HCT116 (cell line): ENCODE measurements at regions not wholly inside any gene's neighbourhood (a gene's known extent, or its start where the extent isn't known, plus 50 kb on each side); places are given as distances from the start of the nearest gene placed in this dataset.
A peak's percentile ranks its signal among the peaks of the same experiment; 100 is the strongest.

Experiments used
- ATAC-seq: fragments of 200-7000 bp; cut with Tn5 transposase; 2 replicates; pipeline ENCODE4 v1.9.1; 2020; ENCODE audit warnings: mild to moderate bottlenecking, moderate library complexity
- BruUV-seq: library from RNA; stranded (reverse); fragments of 400-500 nt; replicated peaks from 2 replicates; lab custom pipeline; 2021; lab: Mats Ljungman, UMichigan
- CTCF ChIA-PET: fragments of 300-600 bp; sonication (Branson Sonifier 250); formaldehyde crosslinking; loops from one replicate; lab custom pipeline; 2021; ENCODE audit warnings: antibody characterized with exemption; lab: Charles Lee
- POLR2A ChIA-PET: fragments of 300-600, 350-600 bp; sonication (Branson Sonifier 250); formaldehyde crosslinking; loops from one replicate; lab custom pipeline; 2021; ENCODE audit warnings: antibody characterized with exemption; lab: Charles Lee
- RAD21 ChIA-PET, 2 experiments: fragments of 300-600 bp; sonication (Branson Sonifier 250); formaldehyde crosslinking; loops; one replicate each; lab custom pipeline; 2023; ENCODE audit warnings: low total read pairs in 2 of 2; ENCODE audit not compliant: uncharacterized antibody in 2 of 2, unreplicated experiment in 2 of 2, low non-redundant PET in 1 of 2; lab: Charles Lee
- DNase-seq: peaks from one replicate; pipeline ENCODE4 v3.0.0-alpha.2; 2010; ENCODE audit warnings: low read depth, low spot score
- H2AFZ ChIP-seq: fragments of 200-600 bp; shearing (Covaris generic), sonication (generic); 2 replicates; pipeline ENCODE4 v1.6.1; 2017; ENCODE audit warnings: low read depth, mixed run types, mixed read lengths, antibody characterized with exemption, low read length; ENCODE audit not compliant: poor library complexity, severe bottlenecking
- H3K27ac ChIP-seq: 2 replicates; pipeline ENCODE4 v1.5.1; 2012; ENCODE audit warnings: low read depth, low read length
- H3K27me3 ChIP-seq: fragments of 200-600 bp; sonication (generic); 2 replicates; pipeline ENCODE4 v1.6.1; 2016; ENCODE audit warnings: mixed run types, low read length, mixed read lengths; ENCODE audit not compliant: insufficient read depth
- H3K36me3 ChIP-seq, 2 experiments: fragments of 200-500 bp in 1 of 2; fragments of 200-600 bp in 1 of 2; sonication (Bioruptor generic) in 1 of 2; sonication (generic) in 1 of 2; 2 replicates each; pipeline versions ENCODE4 v1.5.1 to v1.6.1; 2014 to 2016; ENCODE audit warnings: low read length in 2 of 2, inconsistent platforms in 1 of 2, mixed read lengths in 1 of 2, mixed run types in 1 of 2; ENCODE audit not compliant: insufficient read depth in 2 of 2, control insufficient read depth in 1 of 2
- H3K4me1 ChIP-seq, 2 experiments: fragments of 200-600 bp in 1 of 2; sonication (generic) in 1 of 2; 2 replicates each; pipeline versions ENCODE4 v1.5.1 to v1.6.1; 2012 to 2017; ENCODE audit warnings: low read length in 2 of 2, inconsistent platforms in 1 of 2, mild to moderate bottlenecking in 1 of 2, mixed read lengths in 1 of 2, mixed run types in 1 of 2, moderate library complexity in 1 of 2; ENCODE audit not compliant: insufficient read depth in 2 of 2, control insufficient read depth in 1 of 2
- H3K4me2 ChIP-seq: fragments of 200-600 bp; sonication (generic); 2 replicates; pipeline ENCODE4 v1.6.1; 2017; ENCODE audit warnings: mixed run types, low read length, mixed read lengths
- H3K4me3 ChIP-seq, 2 experiments: fragments of 200-600 bp in 1 of 2; sonication (generic) in 1 of 2; replicated peaks in 1 of 2; 2 replicates each; pipeline ENCODE4 v1.5.1; 2011 to 2016; ENCODE audit warnings: low read length in 2 of 2, control low read depth in 1 of 2, low read depth in 1 of 2, mild to moderate bottlenecking in 1 of 2, mixed read lengths in 1 of 2, mixed run types in 1 of 2
- H3K79me2 ChIP-seq: fragments of 200-600 bp; sonication (generic); 2 replicates; pipeline ENCODE4 v1.6.1; 2017; ENCODE audit warnings: mild to moderate bottlenecking, mixed run types, low read length, moderate library complexity, mixed read lengths; ENCODE audit not compliant: insufficient read depth
- H3K9ac ChIP-seq: fragments of 200-600 bp; sonication (generic); 2 replicates; pipeline ENCODE4 v1.6.1; 2016; ENCODE audit warnings: low read length, mixed read lengths
- H3K9me2 ChIP-seq: fragments of 200-600 bp; sonication (generic), shearing (Covaris generic); 2 replicates; pipeline ENCODE4 v1.6.1; 2017; ENCODE audit warnings: mixed run types, mild to moderate bottlenecking, moderate library complexity; ENCODE audit not compliant: insufficient read depth
- H3K9me3 ChIP-seq, 2 experiments: fragments of 200-500 bp in 1 of 2; fragments of 200-600 bp in 1 of 2; sonication (Bioruptor generic) in 1 of 2; sonication (generic) in 1 of 2; 2 replicates each; pipeline ENCODE4 v1.6.1; 2014 to 2017; ENCODE audit warnings: low read length in 2 of 2, mixed read lengths in 2 of 2, inconsistent platforms in 1 of 2, low read depth in 1 of 2, mild to moderate bottlenecking in 1 of 2, mixed run types in 1 of 2, moderate library complexity in 1 of 2; ENCODE audit not compliant: control insufficient read depth in 1 of 2, insufficient read depth in 1 of 2
- H4K20me1 ChIP-seq: fragments of 200-600 bp; sonication (generic), shearing (Covaris generic); 2 replicates; pipeline ENCODE4 v1.6.1; 2017; ENCODE audit warnings: mixed run types, mild to moderate bottlenecking, moderate library complexity; ENCODE audit not compliant: insufficient read depth
- CBX3 ChIP-seq: IDR thresholded peaks from 2 replicates; pipeline ENCODE4 v1.6.1; 2012; ENCODE audit warnings: low read depth
- CEBPB ChIP-seq: IDR thresholded peaks from 2 replicates; pipeline ENCODE4 v1.6.1; 2012; ENCODE audit warnings: low read depth
- EZH2 ChIP-seq: fragments of 200-600 bp; sonication (generic); IDR thresholded peaks from 2 replicates; pipeline ENCODE4 v1.6.1; 2017; ENCODE audit warnings: antibody characterized with exemption, mixed run types
- POLR2AphosphoS5 ChIP-seq: IDR thresholded peaks from 2 replicates; pipeline ENCODE4 v1.6.1; 2011; ENCODE audit warnings: mild to moderate bottlenecking, low read depth, low read length, moderate library complexity
- SIN3A ChIP-seq: IDR thresholded peaks from 2 replicates; pipeline ENCODE4 v1.6.1; 2012; ENCODE audit warnings: low read depth
- SP1 ChIP-seq: IDR thresholded peaks from 2 replicates; pipeline ENCODE4 v1.6.1; 2012; ENCODE audit warnings: low read depth
- SRF ChIP-seq: IDR thresholded peaks from 2 replicates; pipeline ENCODE4 v1.6.1; 2012; ENCODE audit warnings: low read depth
- TCF7L2 ChIP-seq: IDR thresholded peaks from 2 replicates; pipeline ENCODE4 v1.7.0; 2011; ENCODE audit warnings: borderline replicate concordance, inconsistent platforms; ENCODE audit not compliant: insufficient read depth, insufficient read length; ENCODE audit errors: extremely low read depth
- YY1 ChIP-seq: IDR thresholded peaks from 2 replicates; pipeline ENCODE4 v1.6.1; 2011; ENCODE audit warnings: low read length, low read depth, moderate library complexity, mild to moderate bottlenecking; ENCODE audit not compliant: insufficient replicate concordance; ENCODE audit errors: extremely low read depth
- intact Hi-C: fragments of 100-400 bp; cut with micrococcal nuclease; formaldehyde crosslinking; loops from 2 replicates; pipeline ENCODE4 v1.10.0; 2022
- TF ChIP-seq, protein P1 (sequence below): IDR thresholded peaks from 2 replicates; pipeline ENCODE4 v1.6.1; 2012; ENCODE audit warnings: low read depth
- TF ChIP-seq, protein P2 (sequence below): IDR thresholded peaks from 2 replicates; pipeline ENCODE4 v1.6.1; 2012
- TF ChIP-seq, protein P3 (sequence below), 3 experiments: fragments of 200-600 bp in 1 of 3; sonication (generic) in 1 of 3; IDR thresholded peaks in 2 of 3; conservative IDR thresholded peaks in 1 of 3; 2 replicates each; pipeline ENCODE4 v1.5.1; 2012 to 2017; ENCODE audit warnings: low read depth in 2 of 3, low read length in 2 of 3, antibody characterized with exemption in 1 of 3, borderline replicate concordance in 1 of 3, control low read depth in 1 of 3, mild to moderate bottlenecking in 1 of 3, mixed read lengths in 1 of 3, mixed run types in 1 of 3, moderate library complexity in 1 of 3; ENCODE audit not compliant: insufficient read depth in 1 of 3
- TF ChIP-seq, protein P4 (sequence below): IDR thresholded peaks from 2 replicates; pipeline ENCODE4 v1.6.1; 2012

DNA sequence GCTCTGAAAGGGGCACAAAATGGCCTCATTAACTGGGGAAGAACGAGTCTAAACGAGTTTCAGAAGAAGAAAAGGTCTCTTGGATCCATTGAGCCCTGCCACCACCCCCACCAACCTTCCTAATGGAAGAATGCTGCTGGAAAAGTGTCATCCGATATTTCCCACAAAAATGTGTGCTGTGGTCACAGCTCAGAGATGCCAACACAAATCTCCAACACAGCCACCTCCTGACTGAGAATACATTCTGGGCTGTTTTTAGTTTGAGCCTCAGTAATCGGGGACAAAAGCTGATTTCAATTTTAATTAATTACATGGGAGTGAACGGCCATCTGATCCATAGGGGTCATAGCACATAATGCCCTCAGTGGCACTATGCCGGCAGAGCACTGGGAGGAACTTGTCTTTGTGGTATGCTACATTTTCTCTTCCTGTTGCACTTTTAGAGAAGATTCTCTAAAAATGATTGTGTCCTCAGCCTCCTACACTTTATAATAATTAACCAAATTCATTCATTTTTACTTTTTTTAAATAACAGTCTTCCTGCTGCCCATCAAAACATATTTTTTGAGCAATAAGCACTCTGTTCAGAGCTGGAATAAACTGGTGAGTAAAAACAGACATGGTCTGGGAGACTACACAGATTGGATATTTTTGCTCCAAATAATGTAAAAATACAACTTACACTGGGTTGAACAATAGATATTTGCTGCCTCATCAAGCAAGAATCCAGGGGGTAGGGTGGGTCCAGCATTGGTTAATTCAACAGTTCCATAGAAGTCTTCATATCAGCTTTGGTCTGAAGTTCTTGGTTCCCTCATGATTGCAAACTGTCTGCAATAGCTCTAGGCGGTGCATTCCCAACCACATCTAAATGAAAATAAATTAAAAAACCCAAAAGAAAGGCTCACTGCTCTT, 143.6 kb upstream of the TMEM170B start:
- Histone ChIP-seq H2AFZ (no peak overlapping the region), H3K4me1 (peaks cover 4 to 17% of the 10 kb centered on the region in 2 experiments; a peak in 3 of 4 replicates), H3K27me3 (no peaks in the 10 kb centered on the region), H3K4me3 (no peak overlapping the region), H3K9me3 (no peaks in the 10 kb centered on the region), H4K20me1 (no peaks in the 10 kb centered on the region), H3K79me2 (no peaks in the 10 kb centered on the region), H3K9me2 (no peaks in the 10 kb centered on the region), H3K27ac (no peak overlapping the region), H3K9ac (no peak overlapping the region), H3K4me2 (peak overlapping the region; percentile 10; the same call in 1 of the 2 replicates), H3K36me3 (no peaks in the 10 kb centered on the region)
- TF ChIP-seq CEBPB (no peak), CBX3 (no peak), POLR2AphosphoS5 (no peak), EZH2 (no peak), TCF7L2 (no peak), SP1 (no peak), SRF (no peak), SIN3A (no peak), YY1 (no peak)
- TF ChIP-seq, protein P1, sequence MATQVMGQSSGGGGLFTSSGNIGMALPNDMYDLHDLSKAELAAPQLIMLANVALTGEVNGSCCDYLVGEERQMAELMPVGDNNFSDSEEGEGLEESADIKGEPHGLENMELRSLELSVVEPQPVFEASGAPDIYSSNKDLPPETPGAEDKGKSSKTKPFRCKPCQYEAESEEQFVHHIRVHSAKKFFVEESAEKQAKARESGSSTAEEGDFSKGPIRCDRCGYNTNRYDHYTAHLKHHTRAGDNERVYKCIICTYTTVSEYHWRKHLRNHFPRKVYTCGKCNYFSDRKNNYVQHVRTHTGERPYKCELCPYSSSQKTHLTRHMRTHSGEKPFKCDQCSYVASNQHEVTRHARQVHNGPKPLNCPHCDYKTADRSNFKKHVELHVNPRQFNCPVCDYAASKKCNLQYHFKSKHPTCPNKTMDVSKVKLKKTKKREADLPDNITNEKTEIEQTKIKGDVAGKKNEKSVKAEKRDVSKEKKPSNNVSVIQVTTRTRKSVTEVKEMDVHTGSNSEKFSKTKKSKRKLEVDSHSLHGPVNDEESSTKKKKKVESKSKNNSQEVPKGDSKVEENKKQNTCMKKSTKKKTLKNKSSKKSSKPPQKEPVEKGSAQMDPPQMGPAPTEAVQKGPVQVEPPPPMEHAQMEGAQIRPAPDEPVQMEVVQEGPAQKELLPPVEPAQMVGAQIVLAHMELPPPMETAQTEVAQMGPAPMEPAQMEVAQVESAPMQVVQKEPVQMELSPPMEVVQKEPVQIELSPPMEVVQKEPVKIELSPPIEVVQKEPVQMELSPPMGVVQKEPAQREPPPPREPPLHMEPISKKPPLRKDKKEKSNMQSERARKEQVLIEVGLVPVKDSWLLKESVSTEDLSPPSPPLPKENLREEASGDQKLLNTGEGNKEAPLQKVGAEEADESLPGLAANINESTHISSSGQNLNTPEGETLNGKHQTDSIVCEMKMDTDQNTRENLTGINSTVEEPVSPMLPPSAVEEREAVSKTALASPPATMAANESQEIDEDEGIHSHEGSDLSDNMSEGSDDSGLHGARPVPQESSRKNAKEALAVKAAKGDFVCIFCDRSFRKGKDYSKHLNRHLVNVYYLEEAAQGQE: no peak
- TF ChIP-seq, protein P2, sequence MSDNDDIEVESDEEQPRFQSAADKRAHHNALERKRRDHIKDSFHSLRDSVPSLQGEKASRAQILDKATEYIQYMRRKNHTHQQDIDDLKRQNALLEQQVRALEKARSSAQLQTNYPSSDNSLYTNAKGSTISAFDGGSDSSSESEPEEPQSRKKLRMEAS: no peak
- TF ChIP-seq, protein P3, sequence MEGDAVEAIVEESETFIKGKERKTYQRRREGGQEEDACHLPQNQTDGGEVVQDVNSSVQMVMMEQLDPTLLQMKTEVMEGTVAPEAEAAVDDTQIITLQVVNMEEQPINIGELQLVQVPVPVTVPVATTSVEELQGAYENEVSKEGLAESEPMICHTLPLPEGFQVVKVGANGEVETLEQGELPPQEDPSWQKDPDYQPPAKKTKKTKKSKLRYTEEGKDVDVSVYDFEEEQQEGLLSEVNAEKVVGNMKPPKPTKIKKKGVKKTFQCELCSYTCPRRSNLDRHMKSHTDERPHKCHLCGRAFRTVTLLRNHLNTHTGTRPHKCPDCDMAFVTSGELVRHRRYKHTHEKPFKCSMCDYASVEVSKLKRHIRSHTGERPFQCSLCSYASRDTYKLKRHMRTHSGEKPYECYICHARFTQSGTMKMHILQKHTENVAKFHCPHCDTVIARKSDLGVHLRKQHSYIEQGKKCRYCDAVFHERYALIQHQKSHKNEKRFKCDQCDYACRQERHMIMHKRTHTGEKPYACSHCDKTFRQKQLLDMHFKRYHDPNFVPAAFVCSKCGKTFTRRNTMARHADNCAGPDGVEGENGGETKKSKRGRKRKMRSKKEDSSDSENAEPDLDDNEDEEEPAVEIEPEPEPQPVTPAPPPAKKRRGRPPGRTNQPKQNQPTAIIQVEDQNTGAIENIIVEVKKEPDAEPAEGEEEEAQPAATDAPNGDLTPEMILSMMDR (IDR thresholded peaks at IDR 0.05 in 2 of 3, conservative IDR thresholded peaks at IDR 0.05 in 1 of 3; ENCODE audit: borderline replicate concordance in 1 of 3, insufficient read depth in 1 of 3, low read depth in 2 of 3, low read length in 2 of 3): no peak
- TF ChIP-seq, protein P4, sequence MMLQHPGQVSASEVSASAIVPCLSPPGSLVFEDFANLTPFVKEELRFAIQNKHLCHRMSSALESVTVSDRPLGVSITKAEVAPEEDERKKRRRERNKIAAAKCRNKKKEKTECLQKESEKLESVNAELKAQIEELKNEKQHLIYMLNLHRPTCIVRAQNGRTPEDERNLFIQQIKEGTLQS: no peak
- DNase-seq: no peak
- POLR2A ChIA-PET: no interaction called here
- RAD21 ChIA-PET: no interaction called here
- CTCF ChIA-PET: interaction anchor here (0.7 kb wide), 1 partner anchor 84 kb away, joined by 3 read pairs; no protein-coding TSS in a partner anchor
- no peak for ATAC-seq
- BruUV-seq: no TSS peak
- intact Hi-C loops: no loop called here
